PC-3 (cell line): ENCODE measurements at regions not wholly inside any gene's neighbourhood (a gene's known extent, or its start where the extent isn't known, plus 50 kb on each side); places are given as distances from the start of the nearest gene placed in this dataset.

Experiments used
- ATAC-seq: fragments of 200-7000 bp; cut with Tn5 transposase; 2 replicates; pipeline ENCODE4 v1.9.1; 2020; ENCODE audit warnings: mild to moderate bottlenecking, moderate library complexity
- BruUV-seq: library from RNA; stranded (reverse); fragments of 400-500 nt; replicated peaks from 2 replicates; lab custom pipeline; 2021; lab: Mats Ljungman, UMichigan
- CTCF ChIA-PET: fragments of 300-600 bp; sonication (Branson Sonifier 250); formaldehyde crosslinking; loops from one replicate; lab custom pipeline; 2022; ENCODE audit warnings: antibody characterized with exemption; lab: Charles Lee
- POLR2A ChIA-PET: fragments of 300-600 bp; sonication (Branson Sonifier 250); formaldehyde crosslinking; loops from one replicate; lab custom pipeline; 2022; ENCODE audit warnings: antibody characterized with exemption; ENCODE audit not compliant: unreplicated experiment; lab: Charles Lee
- DNase-seq: peaks from one replicate; pipeline ENCODE4 v3.0.0-alpha.2; 2015
- H2AFZ ChIP-seq: fragments of 300-600 bp; sonication (generic); 2 replicates; pipeline ENCODE4 v1.6.0; 2016; ENCODE audit warnings: antibody characterized with exemption, low read length
- H3F3A ChIP-seq: fragments of 300-600 bp; sonication (generic); one replicate; pipeline ENCODE4 v1.6.0; 2017; ENCODE audit warnings: antibody characterized with exemption, low read length, control low read depth, mild to moderate bottlenecking; ENCODE audit not compliant: unreplicated experiment
- H3K27ac ChIP-seq: fragments of 300-600 bp; sonication (generic); 2 replicates; pipeline ENCODE4 v1.5.1; 2016; ENCODE audit warnings: mild to moderate bottlenecking, low read length
- H3K27me3 ChIP-seq: fragments of 300-600 bp; sonication (generic); 2 replicates; pipeline ENCODE4 v1.6.1; 2016; ENCODE audit warnings: low read length, mixed read lengths
- H3K36me3 ChIP-seq: fragments of 300-600 bp; sonication (generic); 2 replicates; pipeline ENCODE4 v1.6.1; 2016; ENCODE audit warnings: low read depth, mixed run types, low read length, mixed read lengths
- H3K4me1 ChIP-seq: fragments of 300-600 bp; sonication (generic); 2 replicates; pipeline ENCODE4 v1.5.1; 2016; ENCODE audit warnings: low read length; ENCODE audit not compliant: insufficient read depth
- H3K4me2 ChIP-seq: fragments of 300-600 bp; sonication (generic); 2 replicates; pipeline ENCODE4 v1.6.0; 2016; ENCODE audit warnings: low read length
- H3K4me3 ChIP-seq: fragments of 300-600 bp; sonication (generic); 2 replicates; pipeline ENCODE4 v1.5.1; 2016; ENCODE audit warnings: mild to moderate bottlenecking, low read length, mixed read lengths
- H3K79me2 ChIP-seq: fragments of 300-600 bp; sonication (generic); 2 replicates; pipeline ENCODE4 v1.6.1; 2017; ENCODE audit warnings: low read length, mixed read lengths
- H3K9ac ChIP-seq: fragments of 300-600 bp; sonication (generic); 2 replicates; pipeline ENCODE4 v1.6.0; 2016; ENCODE audit warnings: mild to moderate bottlenecking, low read length
- H3K9me2 ChIP-seq: fragments of 300-600 bp; sonication (generic); replicated peaks from 2 replicates; pipeline ENCODE4 v1.6.1; 2016; ENCODE audit warnings: mixed run types, low read length, mixed read lengths
- H3K9me3 ChIP-seq: fragments of 300-600 bp; sonication (generic); 2 replicates; pipeline ENCODE4 v1.6.1; 2016; ENCODE audit warnings: low read length, mixed read lengths
- H4K20me1 ChIP-seq: fragments of 300-600 bp; sonication (generic); 2 replicates; pipeline ENCODE4 v1.6.1; 2016; ENCODE audit warnings: low read length, mixed read lengths
- EZH2 ChIP-seq: fragments of 300-600 bp; sonication (generic); IDR thresholded peaks from one replicate; pipeline ENCODE4 v1.6.1; 2017; ENCODE audit warnings: antibody characterized with exemption, mild to moderate bottlenecking, low read length; ENCODE audit not compliant: unreplicated experiment
- EZH2phosphoT487 ChIP-seq: fragments of 300-600 bp; sonication (generic); IDR thresholded peaks from 2 replicates; pipeline ENCODE4 v1.6.1; 2018; ENCODE audit warnings: mild to moderate bottlenecking, antibody characterized with exemption, low read length, borderline replicate concordance
- intact Hi-C: fragments of 100-400 bp; cut with micrococcal nuclease; formaldehyde crosslinking; loops from 2 replicates; pipeline ENCODE4 v1.9.0; 2023
- TF ChIP-seq, protein P1 (sequence below): fragments of 300-600 bp; sonication (generic); conservative IDR thresholded peaks from 2 replicates; pipeline ENCODE4 v1.5.1; 2017; ENCODE audit warnings: antibody characterized with exemption, low read depth, mild to moderate bottlenecking, low read length

DNA sequence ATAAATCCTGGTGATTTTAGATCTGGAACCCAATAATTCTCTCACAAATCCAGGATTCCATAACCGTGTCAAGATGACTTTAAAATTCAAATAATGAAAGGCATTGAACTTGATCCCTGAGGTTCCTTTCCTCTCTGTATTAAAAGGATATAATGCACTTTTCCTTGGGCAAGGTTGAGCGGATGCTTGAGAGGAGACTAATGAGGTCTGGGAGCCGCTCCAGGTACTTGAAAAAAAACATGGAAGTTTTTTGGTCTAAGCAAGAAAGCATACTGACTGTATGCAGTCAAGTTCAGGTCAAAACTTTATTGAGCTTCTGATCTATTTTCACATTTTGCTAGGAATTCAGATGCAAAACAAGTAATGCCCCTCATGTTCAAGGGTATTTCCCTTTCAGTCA is 318.5 kb downstream of the RAD51AP2 start:
- Histone ChIP-seq H3K9me2 (no peaks in the 10 kb centered on the region), H3K9ac (no peak overlapping the region), H3K79me2 (no peaks in the 10 kb centered on the region), H4K20me1 (no peaks in the 10 kb centered on the region), H3K27me3 (no peaks in the 10 kb centered on the region), H3K9me3 (0 out of 2 replicates have a peak, but pooled peaks cover 4% of the 10 kb centered on the region), H3K4me1 (no peaks in the 10 kb centered on the region), H3K36me3 (no peaks in the 10 kb centered on the region), H3K4me2 (no peak overlapping the region), H3K4me3 (no peak overlapping the region), H2AFZ (no peak overlapping the region), H3K27ac (no peak overlapping the region), H3F3A (no peaks in the 10 kb centered on the region)
- DNase-seq (no peak), ATAC-seq (no peak)
- BruUV-seq, result no TSS peak
- CTCF ChIA-PET, result no interaction called here
- intact Hi-C loops, result no loop called here
- POLR2A ChIA-PET, result no interaction called here
- TF ChIP-seq EZH2phosphoT487 (no peak), EZH2 (no peak)
- TF ChIP-seq, protein P1, sequence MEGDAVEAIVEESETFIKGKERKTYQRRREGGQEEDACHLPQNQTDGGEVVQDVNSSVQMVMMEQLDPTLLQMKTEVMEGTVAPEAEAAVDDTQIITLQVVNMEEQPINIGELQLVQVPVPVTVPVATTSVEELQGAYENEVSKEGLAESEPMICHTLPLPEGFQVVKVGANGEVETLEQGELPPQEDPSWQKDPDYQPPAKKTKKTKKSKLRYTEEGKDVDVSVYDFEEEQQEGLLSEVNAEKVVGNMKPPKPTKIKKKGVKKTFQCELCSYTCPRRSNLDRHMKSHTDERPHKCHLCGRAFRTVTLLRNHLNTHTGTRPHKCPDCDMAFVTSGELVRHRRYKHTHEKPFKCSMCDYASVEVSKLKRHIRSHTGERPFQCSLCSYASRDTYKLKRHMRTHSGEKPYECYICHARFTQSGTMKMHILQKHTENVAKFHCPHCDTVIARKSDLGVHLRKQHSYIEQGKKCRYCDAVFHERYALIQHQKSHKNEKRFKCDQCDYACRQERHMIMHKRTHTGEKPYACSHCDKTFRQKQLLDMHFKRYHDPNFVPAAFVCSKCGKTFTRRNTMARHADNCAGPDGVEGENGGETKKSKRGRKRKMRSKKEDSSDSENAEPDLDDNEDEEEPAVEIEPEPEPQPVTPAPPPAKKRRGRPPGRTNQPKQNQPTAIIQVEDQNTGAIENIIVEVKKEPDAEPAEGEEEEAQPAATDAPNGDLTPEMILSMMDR, result no peak

DNA sequence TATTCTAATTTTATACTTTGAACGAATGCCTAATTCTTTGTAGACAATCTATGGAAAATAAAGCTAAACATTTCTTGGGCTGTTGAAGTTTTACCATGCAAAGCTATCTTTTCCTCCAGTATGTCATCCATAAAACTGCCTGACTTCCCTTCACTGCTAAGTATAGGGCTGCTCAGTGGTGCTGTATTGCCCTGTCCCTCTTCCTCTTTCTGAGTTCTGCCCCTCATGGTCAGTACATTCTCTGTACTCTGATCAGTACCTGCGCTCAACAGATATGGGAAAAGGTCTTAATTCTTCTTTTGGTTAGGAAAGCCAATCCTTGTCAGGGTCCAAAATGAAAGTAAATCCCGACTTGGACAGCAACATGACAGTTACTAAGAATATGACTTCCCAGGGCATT is 321.9 kb downstream of the RAD51AP2 start:
- CTCF ChIA-PET, result no interaction called here
- no peak for DNase-seq
- no peaks in the 10 kb centered on the region for H3K27me3 ChIP-seq
- no peak overlapping the region for H3K4me2 ChIP-seq
- no peak for ATAC-seq
- H3K27ac ChIP-seq, result no peak overlapping the region
- H3K9ac ChIP-seq, result no peak overlapping the region
- TF ChIP-seq EZH2phosphoT487, result no peak
- TF ChIP-seq EZH2, result no peak
- TF ChIP-seq, protein P1, result no peak
- H3K9me3 ChIP-seq, result 0 out of 2 replicates have a peak, but pooled peaks cover 4% of the 10 kb centered on the region
- POLR2A ChIA-PET, result no interaction called here
- H3K4me1 ChIP-seq, result no peaks in the 10 kb centered on the region
- no peaks in the 10 kb centered on the region for H3K79me2 ChIP-seq
- H4K20me1 ChIP-seq, result no peaks in the 10 kb centered on the region
- H3K4me3 ChIP-seq, result no peak overlapping the region
- no TSS peak for BruUV-seq
- H3K9me2 ChIP-seq, result no peaks in the 10 kb centered on the region
- no peaks in the 10 kb centered on the region for H3F3A ChIP-seq
- intact Hi-C loops, result no loop called here
- no peaks in the 10 kb centered on the region for H3K36me3 ChIP-seq
- H2AFZ ChIP-seq, result no peak overlapping the region

DNA sequence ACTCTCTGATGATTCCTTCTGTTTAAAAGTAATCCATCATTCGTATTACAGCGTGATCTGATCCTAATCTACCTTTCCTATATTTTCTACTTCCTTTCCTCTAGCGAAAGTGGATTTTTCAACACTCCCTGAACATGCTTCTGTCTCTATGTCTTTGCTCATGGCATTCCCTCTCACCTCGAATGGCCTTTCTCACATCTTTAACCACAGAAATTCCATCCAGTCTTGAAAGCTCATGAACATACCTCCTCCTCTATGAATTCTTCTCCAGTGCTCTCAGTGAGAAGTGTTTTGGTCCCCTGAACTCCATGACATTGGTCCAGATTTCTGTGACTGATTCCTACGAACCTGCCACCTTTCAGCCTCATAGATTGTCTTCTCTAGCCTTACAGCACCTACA is 323.2 kb downstream of the RAD51AP2 start:
- Histone ChIP-seq H3K9me3 (no peaks in the 10 kb centered on the region), H3K27me3 (no peaks in the 10 kb centered on the region), H3K9me2 (no peaks in the 10 kb centered on the region), H3K4me3 (no peak overlapping the region), H2AFZ (no peak overlapping the region), H3K9ac (no peak overlapping the region), H3K4me1 (no peaks in the 10 kb centered on the region), H3K36me3 (no peaks in the 10 kb centered on the region), H3K79me2 (no peaks in the 10 kb centered on the region), H4K20me1 (no peaks in the 10 kb centered on the region), H3F3A (no peaks in the 10 kb centered on the region), H3K27ac (no peak overlapping the region), H3K4me2 (no peak overlapping the region)
- POLR2A ChIA-PET, result no interaction called here
- ATAC-seq (no peak), DNase-seq (no peak)
- CTCF ChIA-PET, result no interaction called here
- intact Hi-C loops, result no loop called here
- TF ChIP-seq EZH2, result no peak
- TF ChIP-seq, protein P1, result no peak
- no peak for TF ChIP-seq EZH2phosphoT487
- no TSS peak for BruUV-seq
